Stomach (tissue), 8 donors: ENCODE measurements at regions not wholly inside any gene's neighbourhood (a gene's known extent, or its start where the extent isn't known, plus 50 kb on each side); places are given as distances from the start of the nearest gene placed in this dataset.
A peak's percentile ranks its signal among the peaks of the same experiment; 100 is the strongest.
"Not testable (repeated sequence)": the region's sequence is repeated elsewhere in the genome, so short reads cannot be mapped to it uniquely, and the experiment has no call there.

Source experiments
- DNase-seq, 2 donors: peaks; one replicate each; pipeline versions ENCODE4 v3.0.0 to v3.0.0-alpha.2; 2013 to 2019
- H3K27ac ChIP-seq, 5 donors: fragments of 200-600 bp in 4 of 5; sonication (generic) in 4 of 5; one replicate each; pipeline ENCODE4 v1.5.1; 2013 to 2019; ENCODE audit warnings: mild to moderate bottlenecking in 1 of 5, moderate library complexity in 1 of 5
- H3K27me3 ChIP-seq, 3 donors: fragments of 200-600 bp; sonication (generic); one replicate each; pipeline ENCODE4 v1.5.1; 2017 to 2019; ENCODE audit warnings: mixed run types in 1 of 3
- H3K36me3 ChIP-seq, 4 donors: fragments of 200-600 bp; sonication (generic); 1 replicate in 3 of 4; 2 replicates in 1 of 4; pipeline ENCODE4 v1.5.1; 2016 to 2019
- H3K4me1 ChIP-seq, 4 donors: fragments of 200-600 bp; sonication (generic); one replicate each; pipeline ENCODE4 v1.5.1; 2016 to 2019
- H3K4me3 ChIP-seq, 4 donors: fragments of 200-600 bp; sonication (generic) in 3 of 4; one replicate each; pipeline ENCODE4 v1.5.1; 2016 to 2019; ENCODE audit warnings: mild to moderate bottlenecking in 1 of 4
- H3K9me3 ChIP-seq, 4 donors: fragments of 200-600 bp; sonication (generic); one replicate each; pipeline ENCODE4 v1.5.1; 2016 to 2019
- EP300 ChIP-seq: sonication (generic); formaldehyde crosslinking; IDR thresholded peaks from one replicate; pipeline ENCODE4 v1.6.1; 2017; ENCODE audit warnings: antibody characterized with exemption
- POLR2A ChIP-seq, 4 donors: fragments of 450-650 bp; IDR thresholded peaks; one replicate each; pipeline ENCODE4 v1.6.1; 2016; ENCODE audit warnings: antibody characterized with exemption in 4 of 4, control low read depth in 2 of 4, mild to moderate bottlenecking in 1 of 4, moderate library complexity in 1 of 4
- POLR2AphosphoS5 ChIP-seq, 3 donors: sonication (generic); formaldehyde crosslinking; IDR thresholded peaks; one replicate each; pipeline ENCODE4 v1.6.1; 2016; ENCODE audit warnings: antibody characterized with exemption in 3 of 3
- WGBS, 5 donors: extraction: QIAGEN DNeasy Blood & Tissue Kit in 3 of 5; methylation state at CpG; one replicate each; pipeline versions ENCODE4 v1.1.5 to v1.1.7; 2013 to 2018; 5-methylcytosine and 5-hydroxymethylcytosine counted together
- intact Hi-C: fragments of 100-400 bp; cut with DNase I; formaldehyde crosslinking; loops from one replicate; pipeline ENCODE4 v1.15.1; 2023; ENCODE audit warnings: low total_unique reads
- TF ChIP-seq, protein P1 (sequence below), 7 experiments: fragments of 450-650 bp in 4 of 7; fragments of 200-600 bp in 3 of 7; sonication (generic) in 3 of 7; IDR thresholded peaks; one replicate each; pipeline ENCODE4 v1.5.1; 2016 to 2019; ENCODE audit warnings: antibody characterized with exemption in 7 of 7, control low read depth in 2 of 7, mild to moderate bottlenecking in 1 of 7
- donor health status: healthy with polysubstance abuse.
- donor health status: Bipolar disorder and iron deficiency.
- donor health status: healthy.

DNA sequence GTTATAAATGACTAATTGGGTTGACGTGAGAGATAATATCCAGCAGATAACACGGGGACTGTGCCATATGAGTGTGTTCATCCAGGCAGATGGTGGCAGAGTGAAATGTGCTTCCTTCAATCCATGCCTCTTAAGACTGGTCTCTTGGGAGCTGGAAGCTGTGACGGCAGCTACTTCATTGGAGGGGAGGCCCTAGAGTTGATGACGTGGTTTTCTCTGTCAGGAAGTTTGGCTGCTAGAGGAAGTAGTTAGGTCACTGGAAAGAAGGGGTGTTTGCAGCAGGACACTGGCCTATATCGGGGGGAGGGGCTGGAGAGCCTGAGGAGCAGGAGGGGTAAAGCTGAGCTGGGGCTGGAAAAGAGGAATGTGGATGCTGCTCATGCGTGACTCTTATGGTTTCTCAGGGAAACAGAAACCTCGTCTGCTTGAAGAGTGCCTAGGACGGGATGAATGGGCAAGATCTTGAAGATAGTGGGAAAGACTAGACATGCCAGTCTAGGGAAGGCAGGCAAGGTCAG is 3051.6 kb downstream of the RPIA start:
- H3K36me3 ChIP-seq, H3K27me3 ChIP-seq, DNase-seq, H3K4me3 ChIP-seq, H3K9me3 ChIP-seq, H3K27ac ChIP-seq, H3K4me1 ChIP-seq, intact Hi-C loops: not testable (repeated sequence)
- 65 to 70% (median 67%) methylated on average over 8 of the region's 8 CpGs for WGBS, 5 donors

DNA sequence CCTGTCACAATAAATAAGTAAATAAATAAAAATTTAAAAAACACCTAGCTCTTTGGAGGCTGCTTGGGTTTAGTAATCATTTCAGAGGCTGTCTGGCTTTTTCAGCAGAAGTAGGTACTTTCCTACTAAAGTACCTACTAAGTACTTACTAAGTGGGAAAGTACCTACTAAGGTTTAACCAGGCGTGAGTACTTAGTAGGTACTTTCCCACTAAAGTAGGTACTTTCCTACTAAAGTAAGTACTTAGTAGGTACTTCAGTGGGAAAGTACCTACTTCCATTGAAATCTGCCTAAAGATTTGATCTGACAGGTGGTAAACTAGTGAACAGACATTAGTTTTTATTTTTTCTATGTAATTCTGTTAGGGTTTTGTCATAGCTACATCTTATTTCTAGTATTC is 3052.4 kb downstream of the RPIA start:
- 57 to 69% (median 62%) methylated on average over 1 of the region's 1 CpG for WGBS, 5 donors
- intact Hi-C loops, DNase-seq, H3K27me3 ChIP-seq, H3K4me1 ChIP-seq, H3K9me3 ChIP-seq, H3K36me3 ChIP-seq, H3K27ac ChIP-seq, H3K4me3 ChIP-seq: not testable (repeated sequence)

DNA sequence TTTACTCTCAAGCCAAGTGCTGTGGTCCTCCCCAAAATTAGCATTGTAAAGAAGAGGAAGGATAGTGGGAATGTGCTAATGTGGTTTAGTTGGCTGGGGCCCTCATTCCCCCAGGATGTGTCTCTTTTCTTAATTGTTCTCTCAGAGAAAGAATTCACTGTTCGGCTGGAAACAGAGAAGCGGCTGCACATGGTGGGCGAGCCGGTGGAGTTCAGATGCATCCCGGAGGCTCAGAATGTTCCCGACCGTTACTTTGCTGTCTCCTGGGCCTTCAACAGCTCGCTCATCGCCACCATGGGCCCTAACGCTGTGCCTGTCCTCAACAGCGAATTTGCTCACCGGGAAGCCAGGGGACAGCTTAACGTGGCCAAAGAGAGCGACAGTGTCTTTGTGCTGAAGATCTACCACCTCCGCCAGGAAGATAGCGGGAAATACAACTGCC is 3053.2 kb downstream of the RPIA start:
- intact Hi-C loops, H3K4me1 ChIP-seq, H3K36me3 ChIP-seq, DNase-seq, H3K27ac ChIP-seq, H3K27me3 ChIP-seq, H3K4me3 ChIP-seq, H3K9me3 ChIP-seq: not testable (repeated sequence)
- 44 to 76% (median 65%) methylated on average over 11 to 15 of the region's 16 CpGs for WGBS, 5 donors

DNA sequence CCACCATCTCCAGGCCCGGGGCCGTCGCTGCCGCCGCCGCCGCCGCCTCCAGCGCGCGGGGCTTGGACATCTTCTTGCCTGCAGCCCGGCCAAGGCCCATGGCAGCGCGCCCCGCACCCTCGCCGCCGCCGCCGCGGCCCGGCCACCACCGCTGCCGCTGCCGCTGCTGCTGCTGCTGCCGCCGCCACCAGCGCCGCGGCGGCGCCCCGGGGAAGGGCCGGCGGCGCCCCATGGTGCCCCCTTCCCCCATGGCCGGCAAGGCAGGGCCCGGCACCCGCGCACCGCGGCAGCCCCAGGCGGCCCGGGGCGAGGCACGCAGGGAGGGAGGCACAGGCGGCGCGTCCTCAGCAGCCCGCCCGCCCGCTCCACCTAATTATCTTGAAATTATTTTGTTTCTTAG is 3057.4 kb downstream of the RPIA start:
- Histone ChIP-seq H3K27me3 (peaks cover 0 to 13% (median 0%) of the 10 kb centered on the region in 3 donors), H3K36me3 (no peaks in the 10 kb centered on the region)
- 12 to 32% (median 21%) methylated on average over 38 to 52 of the region's 52 CpGs for WGBS, 5 donors

DNA sequence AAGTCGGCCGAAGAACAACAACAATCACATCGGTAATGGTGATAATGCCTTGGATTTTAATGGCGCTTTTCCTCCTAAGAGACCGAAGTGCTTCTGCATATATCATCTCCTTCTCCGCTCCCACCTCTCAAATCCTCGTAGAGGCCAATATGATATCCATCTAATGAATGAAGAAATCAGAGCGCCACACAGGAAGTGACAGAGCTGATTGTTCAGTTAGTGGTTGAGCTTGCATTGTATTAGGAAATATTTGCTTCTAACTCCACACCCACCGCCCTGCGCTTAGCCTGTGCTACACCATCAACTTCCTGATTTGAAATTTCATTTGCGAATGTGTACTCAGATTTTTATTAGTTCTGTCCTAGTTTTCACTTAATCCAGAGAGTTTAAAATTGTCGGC is 3058.2 kb downstream of the RPIA start:
- H3K9me3 ChIP-seq, H3K36me3 ChIP-seq, DNase-seq, H3K27ac ChIP-seq, H3K4me1 ChIP-seq, intact Hi-C loops, H3K4me3 ChIP-seq: not testable (repeated sequence)
- H3K27me3 ChIP-seq: peaks cover 0 to 13% (median 0%) of the 10 kb centered on the region in 3 donors
- 78 to 88% (median 82%) methylated on average over 8 to 10 of the region's 12 CpGs for WGBS, 5 donors

More for the DNA sequence above, 3057.4 kb downstream of the RPIA start:
- peaks cover 0 to 9% (median 4%) of the 10 kb centered on the region in 4 donors for H3K9me3 ChIP-seq
- TF ChIP-seq POLR2AphosphoS5 (IDR thresholded peaks at IDR 0.05): no peak
- TF ChIP-seq, protein P1, sequence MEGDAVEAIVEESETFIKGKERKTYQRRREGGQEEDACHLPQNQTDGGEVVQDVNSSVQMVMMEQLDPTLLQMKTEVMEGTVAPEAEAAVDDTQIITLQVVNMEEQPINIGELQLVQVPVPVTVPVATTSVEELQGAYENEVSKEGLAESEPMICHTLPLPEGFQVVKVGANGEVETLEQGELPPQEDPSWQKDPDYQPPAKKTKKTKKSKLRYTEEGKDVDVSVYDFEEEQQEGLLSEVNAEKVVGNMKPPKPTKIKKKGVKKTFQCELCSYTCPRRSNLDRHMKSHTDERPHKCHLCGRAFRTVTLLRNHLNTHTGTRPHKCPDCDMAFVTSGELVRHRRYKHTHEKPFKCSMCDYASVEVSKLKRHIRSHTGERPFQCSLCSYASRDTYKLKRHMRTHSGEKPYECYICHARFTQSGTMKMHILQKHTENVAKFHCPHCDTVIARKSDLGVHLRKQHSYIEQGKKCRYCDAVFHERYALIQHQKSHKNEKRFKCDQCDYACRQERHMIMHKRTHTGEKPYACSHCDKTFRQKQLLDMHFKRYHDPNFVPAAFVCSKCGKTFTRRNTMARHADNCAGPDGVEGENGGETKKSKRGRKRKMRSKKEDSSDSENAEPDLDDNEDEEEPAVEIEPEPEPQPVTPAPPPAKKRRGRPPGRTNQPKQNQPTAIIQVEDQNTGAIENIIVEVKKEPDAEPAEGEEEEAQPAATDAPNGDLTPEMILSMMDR (IDR thresholded peaks at IDR 0.05): no peak
- no peak for TF ChIP-seq EP300
- TF ChIP-seq POLR2A (IDR thresholded peaks at IDR 0.05): no peak
- no peak overlapping the region for H3K27ac ChIP-seq
- intact Hi-C loops: no loop called here
- peak in 1 of 2 donors; percentile 13 for DNase-seq
- H3K4me1 ChIP-seq: no peaks in the 10 kb centered on the region
- no peak overlapping the region for H3K4me3 ChIP-seq

DNA sequence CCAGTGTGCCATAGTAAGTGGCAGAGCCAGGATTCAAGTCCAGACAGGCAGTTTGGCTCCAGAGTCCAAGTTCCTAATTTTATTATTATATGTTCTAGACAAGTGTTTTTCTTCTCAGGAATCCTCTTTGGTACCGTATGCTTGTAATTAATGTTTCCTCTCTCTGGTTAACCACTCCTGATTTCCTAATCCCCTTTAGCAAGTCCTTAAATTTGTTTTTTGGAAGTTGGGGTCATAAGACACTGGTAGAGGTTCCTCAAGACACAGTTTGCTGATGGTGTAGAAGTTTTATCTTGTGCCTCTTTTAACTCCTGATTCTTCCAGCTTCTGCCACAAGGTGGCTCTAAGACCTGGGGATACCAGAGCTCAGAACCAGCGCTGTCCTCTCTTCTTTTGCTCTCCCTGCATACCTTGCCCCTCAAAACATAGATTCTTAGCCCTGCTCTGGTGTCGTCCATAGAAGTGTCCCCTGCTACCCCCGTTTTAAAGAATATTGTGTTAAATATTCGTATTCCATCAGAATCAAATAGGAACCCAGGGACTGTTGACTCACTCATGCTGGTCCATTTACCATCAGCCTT is 3068.0 kb downstream of the RPIA start:
- intact Hi-C loops, H3K36me3 ChIP-seq, H3K27me3 ChIP-seq, H3K4me3 ChIP-seq, H3K4me1 ChIP-seq, H3K9me3 ChIP-seq, DNase-seq, H3K27ac ChIP-seq: not testable (repeated sequence)
- 16 to 36% (median 25%) methylated on average over 4 to 5 of the region's 5 CpGs for WGBS, 5 donors

DNA sequence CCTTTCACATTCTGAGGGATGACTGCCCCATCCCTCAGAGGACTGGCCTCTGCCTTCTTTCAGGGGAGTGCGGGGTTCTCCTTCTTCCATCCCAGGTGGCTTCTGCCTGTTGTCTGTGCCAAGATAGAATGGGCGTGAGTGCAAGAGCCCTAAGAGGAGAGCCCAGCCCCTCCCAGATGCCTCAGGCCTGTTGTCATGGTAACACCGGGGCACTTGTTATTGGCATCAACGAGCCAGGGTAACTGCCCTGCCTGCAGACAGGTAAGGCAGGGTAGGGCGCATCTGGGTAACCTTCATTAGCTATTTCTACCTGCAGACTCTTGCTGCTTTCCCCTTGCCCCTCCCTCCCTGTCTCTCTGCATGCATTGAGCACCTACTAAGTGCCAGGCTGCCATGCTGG is 3069.2 kb downstream of the RPIA start:
- H3K9me3 ChIP-seq, H3K27me3 ChIP-seq, DNase-seq, H3K4me1 ChIP-seq, H3K36me3 ChIP-seq, H3K27ac ChIP-seq, H3K4me3 ChIP-seq, intact Hi-C loops: not testable (repeated sequence)
- 65 to 79% (median 77%) methylated on average over 5 of the region's 5 CpGs for whole genome bisulfite sequencing, 5 donors

DNA sequence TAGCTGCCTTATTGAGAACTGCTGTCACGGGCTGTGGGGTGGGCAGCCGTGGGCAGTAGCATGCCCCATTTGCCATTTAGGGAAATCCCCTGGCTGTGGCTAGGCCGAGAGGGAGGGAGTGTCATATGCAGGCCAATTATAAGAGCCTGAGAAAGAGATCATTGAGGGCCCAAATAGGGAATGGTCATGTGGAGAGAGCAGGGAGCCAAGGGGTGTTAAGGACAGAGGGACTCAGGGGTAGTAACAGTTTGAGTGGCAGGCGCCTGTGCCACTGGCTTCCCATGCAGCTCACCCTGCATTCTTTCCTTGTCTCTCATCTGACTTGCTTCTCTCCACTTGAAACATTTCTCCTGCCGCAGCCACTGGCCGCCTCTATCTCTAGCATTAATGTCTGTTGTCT is 3070.8 kb downstream of the RPIA start:
- WGBS, 5 donors: 86 to 100% (median 94%) methylated on average over 3 of the region's 6 CpGs

DNA sequence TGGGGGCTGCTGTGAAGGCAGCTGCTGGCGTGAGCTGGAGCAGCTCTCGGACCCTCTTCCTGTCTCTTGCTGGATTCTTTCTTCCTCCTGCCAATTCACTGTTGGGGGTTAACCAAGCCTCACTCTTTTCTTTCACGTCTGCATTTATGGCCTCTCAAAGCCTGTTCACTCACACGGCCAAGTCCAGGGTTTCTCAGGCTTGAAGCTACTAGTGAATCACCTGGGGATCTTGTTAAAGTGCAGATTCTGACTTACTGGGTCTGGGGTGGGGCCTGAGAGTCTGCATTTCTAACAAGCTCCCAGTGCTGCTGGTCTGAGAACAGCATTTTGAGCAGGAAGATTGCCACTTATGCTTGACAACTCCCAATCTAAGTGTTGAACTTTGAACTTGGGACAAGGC is 3072.2 kb downstream of the RPIA start:
- H3K36me3 ChIP-seq, H3K4me3 ChIP-seq, H3K9me3 ChIP-seq, DNase-seq, H3K27ac ChIP-seq, intact Hi-C loops, H3K27me3 ChIP-seq, H3K4me1 ChIP-seq: not testable (repeated sequence)
- WGBS, 5 donors: 44 to 72% (median 57%) methylated on average over 3 to 4 of the region's 4 CpGs

More for the DNA sequence above, 3070.8 kb downstream of the RPIA start:
- H3K9me3 ChIP-seq, H3K27me3 ChIP-seq, H3K36me3 ChIP-seq, DNase-seq, H3K27ac ChIP-seq, intact Hi-C loops, H3K4me1 ChIP-seq, H3K4me3 ChIP-seq: not testable (repeated sequence)

DNA sequence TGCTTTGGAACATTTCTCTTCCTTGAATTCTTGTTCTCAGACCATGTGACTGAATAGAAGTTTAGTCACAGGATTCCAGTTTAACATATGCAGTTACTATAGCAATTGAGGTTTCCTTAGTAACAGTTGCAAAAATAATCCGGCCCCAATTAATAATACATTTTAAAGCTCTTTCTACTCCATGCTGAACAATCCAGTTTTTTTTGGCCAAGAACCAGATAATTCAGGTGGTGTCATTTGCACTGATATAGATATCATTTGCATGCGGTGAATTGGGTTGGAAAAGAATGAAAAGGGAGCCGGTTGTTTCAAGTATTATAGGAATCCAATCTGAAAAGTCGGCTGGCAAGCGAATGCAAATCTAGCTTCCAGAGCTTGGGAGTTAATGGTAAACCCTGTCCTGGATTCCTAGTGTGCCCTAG is 3073.1 kb downstream of the RPIA start:
- intact Hi-C loops, H3K4me3 ChIP-seq, H3K36me3 ChIP-seq, H3K27me3 ChIP-seq, H3K27ac ChIP-seq, H3K9me3 ChIP-seq, H3K4me1 ChIP-seq: not testable (repeated sequence)
- WGBS, 5 donors: 27 to 36% (median 33%) methylated on average over 5 of the region's 5 CpGs
- peak in 1 of 2 donors; percentile 19 for DNase-seq
